ENCODE measurements at regions not wholly inside any gene's neighbourhood (a gene's known extent, or its start where the extent isn't known, plus 50 kb on each side); places are given as distances from the start of the nearest gene placed in this dataset.

GRCh38 chr9:20178679-20179078 lies 389.8 kb upstream of the SLC24A2 start:
- Histone ChIP-seq H3K4me1 (no peaks in the 10 kb centered on the region), H3K27ac (no peak overlapping the region), H3K79me2 (no peaks in the 10 kb centered on the region), H3K9me3 (ENCODE audit: control insufficient read depth, low read length) (no peaks in the 10 kb centered on the region), H3K9ac (no peak overlapping the region), H3K27me3 (ENCODE audit: control insufficient read depth, insufficient read depth, low read length) (no peaks in the 10 kb centered on the region), H3K36me3 (ENCODE audit: control insufficient read depth, insufficient read depth, low read length) (no peaks in the 10 kb centered on the region), H3K4me2 (ENCODE audit: low read length) (no peak overlapping the region), H2AFZ (no peak overlapping the region), H3K4me3 (ENCODE audit: low read depth, low read length) (no peak overlapping the region)
- TF ChIP-seq CTCF (IDR thresholded peaks at IDR 0.05) = no peak

- Histone ChIP-seq H3K36me3 (ENCODE audit: control insufficient read depth, insufficient read depth, low read length) (no peaks in the 10 kb centered on the region), H3K4me1 (no peaks in the 10 kb centered on the region), H3K4me3 (ENCODE audit: low read depth, low read length) (no peak overlapping the region), H3K9ac (no peak overlapping the region), H2AFZ (no peak overlapping the region), H3K4me2 (ENCODE audit: low read length) (no peak overlapping the region), H3K79me2 (no peaks in the 10 kb centered on the region), H3K27ac (no peak overlapping the region), H3K27me3 (ENCODE audit: control insufficient read depth, insufficient read depth, low read length) (no peaks in the 10 kb centered on the region), H3K9me3 (ENCODE audit: control insufficient read depth, low read length) (no peaks in the 10 kb centered on the region)
- TF ChIP-seq CTCF (IDR thresholded peaks at IDR 0.05) = no peak
Measured at GRCh38 chr9:20178197-20178596, 389.4 kb upstream of the SLC24A2 start.

- no peaks in the 10 kb centered on the region for H3K9me3 ChIP-seq (ENCODE audit: control insufficient read depth, low read length)
- H3K9ac ChIP-seq = no peak overlapping the region
- H3K27me3 ChIP-seq (ENCODE audit: control insufficient read depth, insufficient read depth, low read length) = no peaks in the 10 kb centered on the region
- no peaks in the 10 kb centered on the region for H3K79me2 ChIP-seq
- no peak overlapping the region for H3K27ac ChIP-seq
- H3K4me2 ChIP-seq (ENCODE audit: low read length) = no peak overlapping the region
- no peaks in the 10 kb centered on the region for H3K36me3 ChIP-seq (ENCODE audit: control insufficient read depth, insufficient read depth, low read length)
- no peaks in the 10 kb centered on the region for H3K4me1 ChIP-seq
- no peak overlapping the region for H3K4me3 ChIP-seq (ENCODE audit: low read depth, low read length)
- TF ChIP-seq CTCF (IDR thresholded peaks at IDR 0.05) = no peak
- H2AFZ ChIP-seq = no peak overlapping the region
Measured at GRCh38 chr9:20170122-20170521, 381.3 kb upstream of the SLC24A2 start.

DNA sequence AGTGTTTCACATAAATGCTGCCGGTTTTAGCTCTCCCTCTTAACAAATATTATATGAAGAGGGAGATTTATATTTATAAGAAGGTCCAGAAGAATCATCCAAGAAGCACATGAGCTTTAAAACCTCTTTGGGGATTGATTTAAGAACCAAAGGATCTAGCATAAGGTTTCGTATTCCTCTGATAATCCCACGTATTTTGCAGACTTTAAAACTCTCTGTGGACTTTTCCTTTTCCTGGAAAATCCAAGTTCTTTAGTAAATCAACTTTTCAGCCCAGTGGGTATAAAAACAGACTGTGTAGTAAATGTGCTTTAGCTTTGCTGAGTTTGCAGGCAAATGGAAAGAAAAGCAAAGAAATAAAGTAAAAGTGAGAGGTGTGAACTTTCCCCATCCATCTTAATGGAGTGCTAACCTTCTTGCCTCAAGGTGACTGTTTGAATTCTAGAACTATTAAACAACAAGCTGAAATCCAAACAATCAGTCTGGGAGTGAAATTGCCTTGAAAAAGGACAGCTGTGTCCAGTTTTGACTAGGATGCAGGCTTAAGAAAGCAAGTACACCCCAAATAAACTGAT lies 363.4 kb upstream of the SLC24A2 start:
- no peaks in the 10 kb centered on the region for H3K27me3 ChIP-seq (ENCODE audit: control insufficient read depth, insufficient read depth, low read length)
- no peak overlapping the region for H3K4me2 ChIP-seq (ENCODE audit: low read length)
- H3K4me3 ChIP-seq (ENCODE audit: low read depth, low read length) = no peak overlapping the region
- H2AFZ ChIP-seq = no peak overlapping the region
- no peak for TF ChIP-seq CTCF (IDR thresholded peaks at IDR 0.05)
- no peaks in the 10 kb centered on the region for H3K9me3 ChIP-seq (ENCODE audit: control insufficient read depth, low read length)
- no peak overlapping the region for H3K27ac ChIP-seq
- no peaks in the 10 kb centered on the region for H3K36me3 ChIP-seq (ENCODE audit: control insufficient read depth, insufficient read depth, low read length)
- no peaks in the 10 kb centered on the region for H3K4me1 ChIP-seq
- H3K9ac ChIP-seq = no peak overlapping the region
- H3K79me2 ChIP-seq = no peaks in the 10 kb centered on the region

- Histone ChIP-seq H3K4me3 (ENCODE audit: low read depth, low read length) (no peak overlapping the region), H3K4me1 (no peaks in the 10 kb centered on the region), H3K9ac (no peak overlapping the region), H3K27me3 (ENCODE audit: control insufficient read depth, insufficient read depth, low read length) (no peaks in the 10 kb centered on the region), H3K79me2 (no peaks in the 10 kb centered on the region), H3K27ac (no peak overlapping the region), H3K4me2 (ENCODE audit: low read length) (no peak overlapping the region), H3K9me3 (ENCODE audit: control insufficient read depth, low read length) (no peaks in the 10 kb centered on the region), H3K36me3 (ENCODE audit: control insufficient read depth, insufficient read depth, low read length) (no peaks in the 10 kb centered on the region), H2AFZ (no peak overlapping the region)
- TF ChIP-seq CTCF (IDR thresholded peaks at IDR 0.05) = no peak
Measured at GRCh38 chr9:20148416-20148815, 359.6 kb upstream of the SLC24A2 start.
